Dermis microvascular lymphatic vessel endothelial cell (primary cell): ENCODE measurements at regions not wholly inside any gene's neighbourhood (a gene's known extent, or its start where the extent isn't known, plus 50 kb on each side); places are given as distances from the start of the nearest gene placed in this dataset.

ENCODE experiments used
- DNase-seq, 2 donors: peaks; one replicate each; pipeline versions ENCODE4 v3.0.0 to v3.0.0-alpha.2; 2010; ENCODE audit warnings: low read depth in 2 of 2

DNA sequence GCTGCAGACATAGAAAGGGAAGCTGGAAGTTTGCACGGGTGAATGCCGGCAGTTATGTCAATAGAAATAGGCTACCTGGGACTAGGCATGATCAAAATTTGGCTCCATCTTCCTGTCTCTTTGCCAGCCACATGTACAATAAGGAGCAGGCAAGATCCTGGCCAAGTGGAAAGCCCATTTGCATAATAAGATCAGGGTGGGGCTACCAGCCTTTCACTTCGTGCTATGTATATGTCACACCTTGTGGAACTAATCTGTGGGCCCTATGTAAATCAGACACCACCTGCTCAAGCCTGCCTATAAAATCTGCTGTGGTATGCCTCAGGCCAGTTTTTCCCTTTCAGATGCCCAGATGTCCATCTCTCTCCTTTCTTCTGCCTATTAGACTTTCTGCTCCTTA is 79.3 kb upstream of the DRD2 start:
- no peak for DNase-seq

DNA sequence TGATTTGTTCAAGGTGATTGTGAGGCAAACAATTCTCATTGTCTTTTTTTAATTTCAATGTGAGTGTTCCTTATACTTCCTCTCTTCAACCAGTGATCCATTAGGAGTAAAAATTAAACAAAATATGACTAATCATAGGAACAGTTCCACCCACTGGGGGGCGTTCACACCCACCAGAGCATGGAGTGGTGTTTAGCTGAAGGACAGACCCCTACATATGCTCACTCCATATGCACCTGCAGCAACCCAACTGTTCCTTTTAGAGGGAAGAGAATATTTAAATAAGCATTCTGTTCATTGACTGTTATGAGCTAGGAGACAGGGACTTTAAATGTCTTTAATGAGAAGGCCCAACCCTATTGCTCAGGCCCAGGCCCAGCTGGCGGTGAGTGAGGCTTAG is 78.7 kb upstream of the DRD2 start:
- no peak for DNase-seq

DNA sequence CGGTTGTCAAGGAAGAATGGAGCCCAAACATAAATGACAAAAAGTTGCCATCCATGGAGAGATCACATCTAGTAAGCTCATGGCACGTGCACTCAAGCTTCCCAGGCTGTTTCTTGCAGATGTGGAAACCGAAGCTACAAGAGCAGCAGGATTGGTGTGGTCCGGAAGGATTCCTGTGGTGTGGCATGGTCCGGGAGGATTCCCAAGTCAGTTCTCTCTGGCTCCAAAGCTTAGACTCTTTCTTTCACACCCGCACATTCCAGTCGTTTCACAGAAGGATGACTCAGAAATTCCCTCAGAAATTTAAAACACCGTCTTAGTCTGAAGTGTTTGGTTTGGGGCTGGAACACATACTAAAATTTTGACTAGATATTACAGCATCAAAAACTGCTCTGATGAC is 78.0 kb upstream of the DRD2 start:
- no peak for DNase-seq

DNA sequence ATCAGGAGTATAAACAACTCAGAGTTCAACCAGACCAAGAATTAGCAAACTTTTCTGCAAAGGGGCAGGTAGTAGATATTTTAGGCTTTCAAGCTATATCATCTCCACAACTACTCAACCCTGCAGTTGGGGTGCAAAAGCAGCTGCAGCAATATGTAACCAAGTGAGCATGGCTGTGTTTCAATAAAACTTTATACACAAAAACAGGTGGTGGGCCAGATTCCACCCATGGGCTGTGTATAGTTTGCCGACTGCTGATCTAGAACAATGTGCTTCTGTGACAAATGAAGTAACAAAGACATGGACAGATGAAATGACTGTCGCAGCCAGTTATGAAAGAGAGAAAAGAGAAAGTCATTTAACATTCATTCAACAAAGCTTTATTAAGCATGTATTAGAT is 77.1 kb upstream of the DRD2 start:
- DNase-seq: no peak

DNA sequence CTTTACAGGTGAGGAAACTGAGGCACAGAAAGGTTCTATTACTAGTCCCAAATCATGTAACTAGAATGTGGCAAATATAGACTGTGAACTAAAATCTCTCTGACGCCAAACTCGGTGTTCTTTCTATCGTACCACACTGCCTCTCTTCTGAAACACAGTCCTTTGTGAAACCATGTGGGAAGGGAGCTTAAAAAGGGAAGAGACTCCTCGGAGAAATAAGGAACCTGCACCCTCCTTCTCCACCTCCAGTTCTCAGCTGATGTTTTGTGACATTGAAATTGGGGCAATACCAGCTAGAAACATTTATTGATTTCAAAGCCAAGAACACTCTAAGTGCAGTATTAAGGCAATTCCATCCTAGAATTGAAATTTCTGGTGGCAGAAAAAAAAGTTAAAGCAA is 76.4 kb upstream of the DRD2 start:
- DNase-seq: no peak

DNA sequence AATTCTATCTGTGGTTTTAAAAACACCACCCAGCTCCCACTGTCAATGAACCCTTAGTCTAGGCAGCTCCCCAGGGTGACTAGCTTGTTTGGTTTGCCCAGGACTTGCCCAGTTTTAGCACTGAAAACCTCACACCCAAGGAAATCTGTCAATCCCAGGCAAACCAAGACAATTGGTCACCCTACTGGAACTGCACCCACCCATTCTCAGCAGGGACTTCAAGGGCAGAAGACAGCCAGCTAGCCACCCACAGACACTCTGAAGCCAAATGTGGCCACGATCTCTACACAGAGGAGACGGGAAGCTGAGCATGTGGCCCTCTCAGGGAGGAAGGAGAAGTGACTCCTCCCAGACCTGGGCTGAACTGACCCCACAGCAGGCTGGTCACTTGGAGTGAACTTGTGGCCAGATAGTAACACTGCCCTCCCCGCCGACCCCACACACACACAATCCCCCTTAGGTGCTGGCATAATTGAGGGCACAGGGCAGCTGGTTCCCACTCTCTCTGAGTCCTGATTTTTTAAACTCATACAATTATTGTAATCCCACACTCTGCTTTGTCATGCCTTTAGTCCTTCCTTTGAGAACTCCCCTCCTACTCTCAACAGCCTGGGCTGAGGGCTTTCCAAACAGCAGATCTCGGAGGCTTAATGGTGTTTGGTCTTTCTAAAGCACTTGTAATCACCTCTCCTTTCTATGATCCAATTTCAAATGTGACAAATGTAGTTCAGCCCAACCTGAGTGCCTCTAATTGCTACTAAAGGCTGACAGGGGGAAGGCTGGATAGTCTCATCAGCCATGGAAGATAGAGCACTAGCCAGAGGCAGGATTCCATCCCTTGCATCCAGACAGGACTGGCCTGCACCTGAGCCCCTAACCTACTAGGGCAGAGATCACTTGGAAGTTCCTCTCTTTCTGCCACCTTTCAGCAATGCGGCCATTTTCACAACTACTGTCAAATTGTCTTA is 74.7 kb upstream of the DRD2 start:
- no peak for DNase-seq

DNA sequence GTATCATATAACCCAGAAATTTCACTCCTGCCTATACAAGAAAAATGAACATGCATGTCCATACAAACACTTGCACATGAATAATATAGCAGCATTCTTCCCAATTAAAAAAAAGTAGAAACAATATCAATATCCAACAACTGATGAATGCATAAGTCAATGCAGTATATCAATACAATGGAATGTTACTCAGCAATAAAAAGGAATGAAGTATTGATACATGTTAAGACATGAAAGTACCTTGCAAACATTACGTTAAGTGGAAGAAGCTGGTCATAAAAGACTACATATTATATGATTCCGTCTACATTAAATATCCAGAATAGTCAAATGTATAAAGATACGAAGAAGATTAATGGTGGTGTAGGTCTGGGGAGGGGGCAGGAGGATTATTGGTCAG is 73.9 kb upstream of the DRD2 start:
- no peak for DNase-seq

DNA sequence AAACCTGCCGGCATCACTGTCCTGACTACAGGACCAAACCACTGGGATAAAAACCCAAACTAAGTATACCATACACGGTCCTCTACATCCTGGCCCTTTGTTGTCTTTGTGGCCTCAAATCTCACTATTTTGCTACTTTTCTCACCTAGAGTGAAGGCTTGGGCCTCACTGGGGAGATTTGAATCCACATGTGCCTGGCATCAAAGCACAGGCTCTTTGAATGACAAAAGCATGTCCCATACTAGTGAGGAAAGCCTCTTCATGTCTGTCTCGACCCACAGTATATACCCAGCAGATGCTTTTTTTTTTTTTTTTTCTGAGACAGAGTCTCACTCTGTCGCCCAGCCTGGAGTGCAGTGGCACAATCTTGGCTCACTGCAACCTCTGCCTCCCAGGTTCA is 72.5 kb upstream of the DRD2 start:
- no peak for DNase-seq

DNA sequence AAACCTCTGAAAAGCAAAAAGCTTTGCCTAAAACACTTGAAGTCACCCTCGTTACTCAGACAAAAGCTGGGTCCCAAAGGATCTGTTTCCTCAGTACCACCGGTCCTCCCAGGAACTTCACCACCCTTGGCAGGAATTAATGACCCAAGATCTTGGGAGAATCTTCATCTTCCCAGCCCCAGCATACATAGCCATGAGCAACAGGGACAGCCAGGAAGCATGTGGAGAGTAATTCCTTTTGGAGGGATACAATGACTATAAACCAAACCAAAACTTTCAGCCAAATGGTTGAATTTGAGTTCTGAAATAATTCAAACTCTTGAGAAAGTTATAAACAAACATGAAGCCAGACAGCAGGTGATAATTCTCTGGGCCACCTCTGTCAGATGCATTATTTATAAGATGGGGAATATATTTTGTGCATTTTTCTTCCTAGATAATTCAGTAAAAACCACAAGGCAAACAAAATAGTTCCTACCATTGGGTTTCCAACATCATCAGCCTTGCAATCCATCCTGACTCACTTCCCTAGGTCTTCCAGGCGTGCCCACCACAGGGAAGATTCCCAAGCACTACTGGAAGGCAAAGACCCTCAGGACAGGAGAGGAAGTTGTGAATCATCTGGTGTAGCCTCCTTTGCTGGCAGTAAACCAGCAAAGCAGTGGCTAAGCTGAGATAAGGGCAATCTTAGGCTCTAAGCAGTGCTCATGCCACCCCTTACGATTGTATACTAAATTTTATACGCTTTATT is 71.7 kb upstream of the DRD2 start:
- no peak for DNase-seq

DNA sequence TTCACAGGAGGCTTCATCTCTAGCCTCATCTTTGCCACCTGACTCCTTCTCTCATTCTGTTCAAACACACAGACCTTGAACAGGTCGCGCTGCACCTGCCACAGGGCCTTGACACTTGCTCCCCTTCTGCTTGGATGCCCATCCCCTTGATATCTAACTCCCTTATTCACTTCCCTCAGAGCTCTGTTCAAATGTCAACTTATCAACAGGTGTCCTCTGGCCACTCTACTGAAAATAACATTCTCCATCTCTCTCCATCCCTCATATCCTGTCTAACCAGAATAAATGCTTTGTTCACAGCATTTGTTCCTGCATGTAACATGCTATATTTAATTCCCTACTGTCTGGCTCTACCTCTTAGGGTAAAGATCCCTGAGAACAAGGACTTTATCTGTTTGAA is 67.2 kb upstream of the DRD2 start:
- no peak for DNase-seq

DNA sequence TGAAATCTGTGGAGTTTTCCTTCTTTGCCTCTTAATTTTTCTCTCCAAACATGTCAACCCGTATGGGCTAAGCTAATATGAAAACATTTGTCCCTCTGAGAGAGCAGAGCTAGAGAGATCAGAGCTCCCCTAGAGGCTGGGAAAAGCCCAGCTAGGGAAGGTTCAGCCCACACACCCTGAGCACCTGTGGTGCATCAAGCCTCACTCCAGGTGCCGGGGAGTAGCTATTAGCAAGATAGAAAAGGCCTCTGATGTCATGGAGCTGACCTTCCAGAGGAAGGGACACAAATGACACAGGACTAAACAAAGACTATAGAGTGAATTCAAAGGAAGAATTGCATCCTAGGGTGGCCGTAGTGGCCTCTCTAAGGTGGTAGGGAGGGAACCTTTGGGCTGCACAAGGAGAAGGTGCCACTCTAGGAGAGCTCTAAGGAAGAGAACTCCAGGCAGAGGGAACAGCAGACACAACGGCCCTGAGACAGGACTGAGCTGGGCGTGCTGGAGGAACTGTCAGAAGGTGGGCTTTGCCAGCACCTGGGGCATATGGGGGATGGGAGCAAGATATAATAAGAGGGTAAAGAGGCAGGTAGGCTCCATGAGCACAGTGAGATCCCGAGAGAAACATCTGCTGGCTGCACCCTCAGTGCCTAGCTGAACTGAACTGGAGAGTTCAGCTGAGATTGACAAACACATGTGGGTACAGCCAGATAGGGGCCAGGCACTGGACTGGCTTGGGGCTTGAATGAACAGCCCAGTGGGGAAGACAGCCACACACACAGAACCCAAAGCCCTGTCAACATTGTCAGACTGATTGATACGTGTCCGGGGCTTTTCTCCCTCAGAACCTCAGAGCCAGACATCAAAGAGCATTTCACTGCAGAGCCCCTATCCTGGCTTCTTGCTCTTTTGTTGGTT is 65.5 kb upstream of the DRD2 start:
- DNase-seq: no peak

DNA sequence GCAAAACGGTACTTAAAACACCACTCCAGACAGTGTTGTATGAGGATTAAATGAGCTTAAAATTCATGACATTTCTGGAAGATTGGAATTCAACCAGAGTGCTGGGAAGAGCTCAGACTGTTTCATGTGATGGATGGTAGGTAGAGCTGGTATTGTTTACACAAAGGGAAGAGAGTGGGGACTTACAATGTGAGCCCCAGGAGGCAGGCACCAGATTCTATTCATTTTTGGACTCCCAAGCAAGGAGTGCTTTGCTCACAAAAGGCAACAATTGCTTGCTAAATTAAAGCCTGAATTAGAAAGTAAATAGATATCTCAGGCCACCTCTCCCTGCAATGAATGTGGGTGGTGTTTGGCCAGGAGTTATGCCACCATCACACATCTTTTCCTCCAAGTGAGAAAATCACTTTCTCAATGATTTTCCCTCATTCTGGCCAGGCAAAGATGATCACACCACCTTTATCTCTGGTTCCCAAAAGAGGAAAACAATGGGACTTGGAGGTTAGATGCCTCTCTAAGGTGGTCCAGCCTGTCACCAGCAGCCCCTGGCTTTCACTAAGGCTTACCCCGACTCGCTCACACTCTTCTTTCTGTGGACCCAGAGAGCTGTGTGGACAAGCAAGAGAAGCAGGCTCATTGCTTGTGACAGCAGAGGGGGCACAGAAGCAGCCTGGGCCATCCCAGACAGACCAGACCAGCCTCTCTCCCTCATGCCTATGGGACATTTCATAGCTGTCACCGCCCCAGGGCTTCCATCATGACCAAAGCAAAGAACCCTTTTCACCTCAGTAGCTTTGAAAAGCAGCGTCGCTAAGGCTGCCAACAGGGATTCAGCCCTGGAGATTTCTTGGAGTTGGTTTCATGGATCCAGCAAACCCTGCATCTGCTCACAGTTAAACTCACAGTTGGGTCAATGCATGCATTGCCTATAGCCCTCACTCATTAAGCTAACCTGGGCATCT is 63.5 kb upstream of the DRD2 start:
- no peak for DNase-seq

DNA sequence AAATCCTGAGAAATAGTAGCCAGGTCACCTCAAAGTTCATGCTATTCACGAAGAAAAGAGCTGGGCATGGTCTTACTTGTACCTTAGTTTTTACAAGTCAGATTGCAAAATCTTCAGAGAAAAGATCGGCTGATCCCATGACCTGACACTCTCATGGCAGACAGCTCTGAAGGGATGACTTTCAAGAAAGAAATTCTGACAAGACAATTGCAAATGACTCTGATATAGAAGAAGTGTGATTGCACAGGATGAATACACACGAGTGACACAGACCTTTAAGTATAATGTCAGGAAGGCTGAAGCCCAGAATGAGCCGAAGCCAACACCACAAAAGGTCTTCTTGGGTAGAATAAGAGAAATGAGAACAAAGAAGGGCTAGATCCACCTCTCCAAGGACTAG is 59.4 kb upstream of the DRD2 start:
- no peak for DNase-seq

DNA sequence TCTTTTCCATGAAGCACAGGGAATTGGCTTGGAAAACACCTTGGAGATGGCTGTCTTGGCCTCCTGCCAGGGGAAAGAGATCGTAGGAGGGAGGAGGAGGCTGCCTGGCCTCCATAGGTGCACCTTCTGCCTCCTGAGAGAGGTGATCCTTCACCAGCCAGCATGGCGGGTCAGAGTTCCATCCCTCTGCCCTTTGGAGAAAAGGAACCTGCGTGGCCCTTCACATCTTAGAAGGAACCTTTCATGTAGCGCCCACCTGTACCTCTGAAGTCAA is 58.2 kb upstream of the DRD2 start:
- no peak for DNase-seq

DNA sequence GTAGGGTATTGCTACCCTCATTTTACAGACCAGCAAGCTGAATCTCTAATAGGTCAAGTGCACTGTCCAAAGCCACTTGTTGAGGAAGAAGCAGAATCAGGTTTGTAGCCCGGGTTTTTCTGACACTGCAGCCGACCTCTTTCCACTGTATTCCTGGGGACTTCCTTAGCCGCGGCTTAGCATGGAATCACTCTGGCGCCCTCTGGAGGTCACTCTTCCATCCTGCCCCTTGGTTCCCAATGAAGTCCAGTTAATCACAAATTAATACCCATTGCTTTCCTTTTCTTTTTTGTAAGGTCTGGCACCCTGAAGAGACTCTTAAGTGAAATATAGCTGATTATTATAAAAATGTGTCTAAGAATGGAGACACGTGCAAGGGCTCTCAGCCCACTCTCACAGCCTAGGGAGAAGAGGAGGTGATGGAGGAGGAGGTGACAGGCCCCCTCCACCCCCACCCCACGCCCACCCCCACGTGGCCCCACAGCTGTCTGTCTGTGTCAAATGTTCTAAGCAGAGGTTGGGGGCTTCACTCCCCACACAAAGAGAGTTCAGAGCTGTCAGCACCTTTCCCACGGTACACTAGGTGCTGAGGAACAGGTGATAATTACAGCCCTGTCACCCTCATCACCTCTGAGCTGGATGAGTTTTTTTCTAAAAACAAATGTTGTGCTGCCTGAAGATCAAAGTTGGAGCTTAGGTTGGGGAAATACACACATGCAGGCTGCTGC is 57.7 kb upstream of the DRD2 start:
- peak; percentile 54 to 71 for DNase-seq

DNA sequence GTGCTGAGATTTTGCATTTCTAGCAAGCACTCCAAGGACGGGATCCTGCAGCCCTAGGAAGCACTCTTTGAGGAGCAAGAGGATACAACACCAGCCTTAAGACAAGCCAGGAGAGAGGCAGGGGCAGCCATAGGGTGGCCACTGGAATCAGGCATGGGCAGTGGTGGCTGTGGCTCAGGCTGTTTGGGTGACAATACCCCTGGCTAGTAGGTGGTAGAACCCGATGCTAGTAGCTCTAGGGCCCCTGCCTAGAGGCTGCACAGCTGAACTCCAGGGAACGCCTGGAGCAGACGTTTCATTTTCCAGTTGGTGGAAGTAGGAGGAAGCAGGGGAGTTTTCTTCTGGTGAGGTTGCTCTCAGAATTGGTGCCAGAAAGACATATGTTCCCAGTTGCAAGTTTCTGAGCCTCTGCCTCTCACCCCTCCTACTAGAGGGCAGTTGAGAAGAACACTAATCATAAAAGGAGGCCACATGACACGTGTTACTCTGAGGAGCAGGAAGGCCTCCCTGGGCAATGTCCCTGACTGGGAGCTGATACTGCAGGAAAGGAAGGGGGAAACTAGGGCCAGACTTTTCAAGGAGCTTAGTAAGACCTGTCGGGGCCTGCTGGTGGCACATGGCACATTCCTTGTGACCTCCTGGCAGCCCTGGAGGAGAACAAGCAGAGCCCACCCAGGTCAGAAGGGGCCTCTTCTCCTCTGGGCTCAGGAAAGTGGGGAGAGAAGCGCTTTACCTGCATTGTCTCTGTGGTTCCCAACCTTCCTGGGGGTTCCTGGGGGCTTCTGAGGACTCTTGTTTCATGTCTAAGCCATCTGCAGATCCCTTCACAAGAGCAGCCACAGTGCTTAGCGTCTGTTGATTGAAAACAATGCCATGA is 56.6 kb upstream of the DRD2 start:
- DNase-seq: no peak

DNA sequence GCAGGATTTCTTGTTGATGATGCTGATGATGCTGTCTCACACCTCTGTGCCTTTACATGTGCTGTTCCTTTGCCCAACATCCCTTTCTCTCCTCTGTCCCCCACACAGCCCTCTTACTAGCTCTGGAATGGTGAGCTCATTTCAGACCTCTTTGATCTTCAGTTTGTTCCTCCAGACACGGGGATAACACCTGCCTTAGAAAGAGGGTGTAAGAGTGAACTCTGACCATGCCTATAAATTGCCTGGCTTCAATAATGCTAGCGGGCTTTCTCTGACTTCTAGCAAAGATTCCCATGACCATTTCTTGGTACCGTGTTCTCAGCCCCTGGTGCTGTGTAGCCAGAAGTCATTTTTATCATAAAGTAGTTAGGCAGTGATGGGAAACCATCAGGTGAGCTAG is 55.9 kb upstream of the DRD2 start:
- DNase-seq: no peak

DNA sequence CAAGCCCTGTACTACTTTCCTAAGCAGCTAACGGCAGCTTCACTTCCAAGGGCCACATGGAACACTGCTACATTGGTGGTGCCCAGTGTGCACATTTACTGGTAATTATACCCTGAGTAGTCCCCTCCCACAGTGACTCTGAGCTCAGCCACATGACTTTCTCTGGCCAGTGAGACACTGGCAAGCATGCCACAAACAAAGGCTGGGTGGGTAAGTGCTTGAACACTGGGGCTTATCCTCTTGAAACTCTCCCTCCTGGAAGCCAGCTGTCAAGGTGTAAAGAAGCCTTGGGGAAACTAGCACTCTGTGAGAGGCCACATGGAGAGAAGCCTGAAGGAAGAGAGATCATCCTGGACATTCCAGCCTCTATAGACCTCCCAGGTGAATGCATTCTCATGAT is 54.4 kb upstream of the DRD2 start:
- no peak for DNase-seq

DNA sequence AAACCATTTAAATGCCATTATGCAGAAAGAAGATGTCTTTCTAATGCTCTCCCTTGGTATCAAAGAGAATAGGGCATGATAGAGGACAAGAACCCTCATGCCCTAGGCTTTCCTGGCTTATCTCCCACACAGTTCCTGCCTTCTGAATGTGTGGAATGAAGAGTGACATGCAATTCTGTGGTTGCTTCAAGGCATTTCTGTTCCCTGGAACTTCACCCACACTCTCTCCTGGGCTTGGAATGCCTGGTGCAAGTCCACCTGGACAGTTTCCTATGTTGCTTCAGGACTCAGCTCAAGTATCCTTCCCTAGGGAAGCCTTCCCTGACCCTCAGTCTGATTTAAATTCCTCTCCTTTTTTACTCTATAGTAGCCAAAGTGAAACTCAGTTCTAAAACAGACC is 53.8 kb upstream of the DRD2 start:
- DNase-seq: no peak
